Testis (tissue), 2 donors: ENCODE measurements at regions not wholly inside any gene's neighbourhood (a gene's known extent, or its start where the extent isn't known, plus 50 kb on each side); places are given as distances from the start of the nearest gene placed in this dataset.

ENCODE experiments used
- DNase-seq: peaks from one replicate; pipeline ENCODE4 v3.0.0-alpha.2; 2019
- H3K27ac ChIP-seq, 2 donors: fragments of 200-600 bp; sonication (generic); one replicate each; pipeline ENCODE4 v1.5.1; 2019
- H3K27me3 ChIP-seq: fragments of 200-600 bp; sonication (generic); one replicate; pipeline ENCODE4 v1.5.1; 2019
- H3K36me3 ChIP-seq: fragments of 200-600 bp; sonication (generic); one replicate; pipeline ENCODE4 v1.5.1; 2017; ENCODE audit warnings: low read depth; ENCODE audit errors: missing control alignments
- H3K4me1 ChIP-seq: fragments of 200-600 bp; sonication (generic); one replicate; pipeline ENCODE4 v1.5.1; 2019
- H3K4me3 ChIP-seq, 2 donors: fragments of 200-600 bp; sonication (generic); one replicate each; pipeline ENCODE4 v1.5.1; 2017 to 2019
- H3K9me3 ChIP-seq: fragments of 200-600 bp; sonication (generic); one replicate; pipeline ENCODE4 v1.5.1; 2017
- POLR2A ChIP-seq: fragments of 450-650 bp; IDR thresholded peaks from one replicate; pipeline ENCODE4 v1.6.1; 2017; ENCODE audit warnings: antibody characterized with exemption, mild to moderate bottlenecking, moderate library complexity
- WGBS, 2 donors: methylation state at CpG; one replicate each; pipeline ENCODE4 v1.1.5; 2018; 5-methylcytosine and 5-hydroxymethylcytosine counted together
- intact Hi-C: fragments of 100-400 bp; cut with DNase I; formaldehyde crosslinking; loops from one replicate; pipeline ENCODE4 v1.15.1; 2023; ENCODE audit warnings: low total_unique reads
- TF ChIP-seq, protein P1 (sequence below), 3 experiments: fragments of 450-650 bp in 2 of 3; fragments of 200-600 bp in 1 of 3; sonication (generic) in 1 of 3; IDR thresholded peaks; one replicate each; pipeline ENCODE4 v1.5.1; 2016 to 2019; ENCODE audit warnings: antibody characterized with exemption in 3 of 3, mild to moderate bottlenecking in 2 of 3, moderate library complexity in 1 of 3

DNA sequence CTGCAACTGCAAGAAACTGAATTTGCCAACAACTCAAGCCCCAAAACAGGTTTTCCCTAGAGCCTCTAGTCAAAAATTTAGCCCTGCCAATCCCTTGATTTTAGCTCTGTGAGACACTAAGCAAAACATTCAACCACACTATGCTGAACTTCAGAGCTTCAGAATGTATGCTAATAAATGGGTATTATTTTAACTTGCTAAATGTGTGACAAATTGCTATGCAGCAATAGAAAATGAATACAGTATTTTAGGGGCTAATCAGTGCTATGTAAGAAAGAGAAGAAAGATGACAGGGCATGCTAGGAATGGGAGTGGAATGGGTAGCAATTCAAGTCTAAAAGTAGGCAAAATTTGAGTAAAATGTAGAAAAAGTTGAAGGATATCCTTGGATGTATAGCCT, 223.9 kb upstream of the NOL4 start:
- H3K27me3 ChIP-seq = no peaks in the 10 kb centered on the region
- H3K36me3 ChIP-seq = no peaks in the 10 kb centered on the region
- H3K27ac ChIP-seq = no peak overlapping the region
- DNase-seq = no peak
- no peak for TF ChIP-seq POLR2A
- TF ChIP-seq, protein P1, sequence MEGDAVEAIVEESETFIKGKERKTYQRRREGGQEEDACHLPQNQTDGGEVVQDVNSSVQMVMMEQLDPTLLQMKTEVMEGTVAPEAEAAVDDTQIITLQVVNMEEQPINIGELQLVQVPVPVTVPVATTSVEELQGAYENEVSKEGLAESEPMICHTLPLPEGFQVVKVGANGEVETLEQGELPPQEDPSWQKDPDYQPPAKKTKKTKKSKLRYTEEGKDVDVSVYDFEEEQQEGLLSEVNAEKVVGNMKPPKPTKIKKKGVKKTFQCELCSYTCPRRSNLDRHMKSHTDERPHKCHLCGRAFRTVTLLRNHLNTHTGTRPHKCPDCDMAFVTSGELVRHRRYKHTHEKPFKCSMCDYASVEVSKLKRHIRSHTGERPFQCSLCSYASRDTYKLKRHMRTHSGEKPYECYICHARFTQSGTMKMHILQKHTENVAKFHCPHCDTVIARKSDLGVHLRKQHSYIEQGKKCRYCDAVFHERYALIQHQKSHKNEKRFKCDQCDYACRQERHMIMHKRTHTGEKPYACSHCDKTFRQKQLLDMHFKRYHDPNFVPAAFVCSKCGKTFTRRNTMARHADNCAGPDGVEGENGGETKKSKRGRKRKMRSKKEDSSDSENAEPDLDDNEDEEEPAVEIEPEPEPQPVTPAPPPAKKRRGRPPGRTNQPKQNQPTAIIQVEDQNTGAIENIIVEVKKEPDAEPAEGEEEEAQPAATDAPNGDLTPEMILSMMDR (IDR thresholded peaks at IDR 0.05) = no peak
- intact Hi-C loops = no loop called here
- no peaks in the 10 kb centered on the region for H3K9me3 ChIP-seq
- no peak overlapping the region for H3K4me3 ChIP-seq
- no peaks in the 10 kb centered on the region for H3K4me1 ChIP-seq

GRCh38 chr18:34457761-34458160, 233.0 kb upstream of the NOL4 start:
- Histone ChIP-seq H3K4me1 (no peaks in the 10 kb centered on the region), H3K36me3 (no peaks in the 10 kb centered on the region), H3K4me3 (no peak overlapping the region), H3K27me3 (no peaks in the 10 kb centered on the region), H3K9me3 (no peaks in the 10 kb centered on the region), H3K27ac (no peak overlapping the region)
- DNase-seq = no peak
- TF ChIP-seq POLR2A = no peak
- WGBS, 2 donors = 61 to 72% methylated on average over 3 of the region's 3 CpGs
- intact Hi-C loops = no loop called here

- Histone ChIP-seq H3K27ac (no peak overlapping the region), H3K27me3 (no peaks in the 10 kb centered on the region), H3K4me1 (no peaks in the 10 kb centered on the region), H3K36me3 (no peaks in the 10 kb centered on the region), H3K9me3 (no peaks in the 10 kb centered on the region), H3K4me3 (no peak overlapping the region)
- intact Hi-C loops = no loop called here
- DNase-seq = no peak
- WGBS, 2 donors = 65 to 79% methylated on average over 3 of the region's 3 CpGs
- TF ChIP-seq, protein P1 (IDR thresholded peaks at IDR 0.05) = no peak
- no peak for TF ChIP-seq POLR2A
Measured at GRCh38 chr18:34458410-34458977, 233.8 kb upstream of the NOL4 start.

GRCh38 chr18:34461266-34461665, 236.6 kb upstream of the NOL4 start:
- no peak for DNase-seq
- no peak for TF ChIP-seq POLR2A
- TF ChIP-seq, protein P1 (IDR thresholded peaks at IDR 0.05) = no peak
- no peaks in the 10 kb centered on the region for H3K4me1 ChIP-seq
- intact Hi-C loops = no loop called here
- H3K36me3 ChIP-seq = no peaks in the 10 kb centered on the region
- 79 to 82% methylated on average over 3 of the region's 3 CpGs for WGBS, 2 donors
- H3K27me3 ChIP-seq = no peaks in the 10 kb centered on the region
- no peaks in the 10 kb centered on the region for H3K9me3 ChIP-seq
- H3K4me3 ChIP-seq = no peak overlapping the region
- no peak overlapping the region for H3K27ac ChIP-seq

- H3K4me1 ChIP-seq = no peaks in the 10 kb centered on the region
- 86 to 87% methylated on average over 1 of the region's 1 CpG for WGBS, 2 donors
- no peak for TF ChIP-seq POLR2A
- TF ChIP-seq, protein P1 (IDR thresholded peaks at IDR 0.05) = no peak
- no peaks in the 10 kb centered on the region for H3K9me3 ChIP-seq
- no peak for DNase-seq
- H3K4me3 ChIP-seq = no peak overlapping the region
- no peaks in the 10 kb centered on the region for H3K27me3 ChIP-seq
- no peak overlapping the region for H3K27ac ChIP-seq
- no peaks in the 10 kb centered on the region for H3K36me3 ChIP-seq
- intact Hi-C loops = no loop called here
Measured at GRCh38 chr18:34467058-34467457, 242.3 kb upstream of the NOL4 start.
